Skeletal muscle satellite cell (primary cell): ENCODE measurements at regions not wholly inside any gene's neighbourhood (a gene's known extent, or its start where the extent isn't known, plus 50 kb on each side); places are given as distances from the start of the nearest gene placed in this dataset.

Experiments used
- H3K27me3 ChIP-seq: 2 replicates; pipeline ENCODE4 v1.7.0; 2013; ENCODE audit warnings: low read length; ENCODE audit not compliant: control insufficient read depth, insufficient read depth
- H3K36me3 ChIP-seq: 2 replicates; pipeline ENCODE4 v1.7.0; 2013; ENCODE audit warnings: mild to moderate bottlenecking, control low read depth, low read length; ENCODE audit not compliant: insufficient read depth
- H3K4me1 ChIP-seq: 2 replicates; pipeline ENCODE4 v1.7.0; 2013; ENCODE audit warnings: low read length; ENCODE audit not compliant: control insufficient read depth, insufficient read depth
- H3K4me2 ChIP-seq: 2 replicates; pipeline ENCODE4 v1.7.0; 2013; ENCODE audit warnings: mild to moderate bottlenecking, low read length
- H3K4me3 ChIP-seq: 2 replicates; pipeline ENCODE4 v1.7.0; 2013; ENCODE audit warnings: low read length
- H3K9ac ChIP-seq: 2 replicates; pipeline ENCODE4 v1.7.0; 2013; ENCODE audit warnings: mild to moderate bottlenecking, low read depth, low read length, moderate library complexity
- H3K9me3 ChIP-seq: replicated peaks from 2 replicates; pipeline ENCODE4 v1.7.0; 2013; ENCODE audit warnings: mild to moderate bottlenecking, control low read depth, low read length

- H3K27me3 ChIP-seq = no peaks in the 10 kb centered on the region
- H3K4me3 ChIP-seq = no peak overlapping the region
- no peak overlapping the region for H3K9ac ChIP-seq
- H3K4me1 ChIP-seq = no peaks in the 10 kb centered on the region
- no peaks in the 10 kb centered on the region for H3K36me3 ChIP-seq
- no peak overlapping the region for H3K4me2 ChIP-seq
- peaks cover 4% of the 10 kb centered on the region for H3K9me3 ChIP-seq
Measured at GRCh38 chr6:130274007-130274406, 51.3 kb upstream of the SAMD3 start.
